HepG2 (cell line): ENCODE measurements at regions not wholly inside any gene's neighbourhood (a gene's known extent, or its start where the extent isn't known, plus 50 kb on each side); places are given as distances from the start of the nearest gene placed in this dataset.

Experiments used
- ARID2 ChIP-seq: sonication (generic); formaldehyde crosslinking; IDR thresholded peaks from 2 replicates; pipeline ENCODE4 v1.8.1; 2022; ENCODE audit warnings: mild to moderate bottlenecking, missing genetic modification reagents, borderline replicate concordance
- GABPB1 ChIP-seq: IDR thresholded peaks from 2 replicates; pipeline ENCODE4 v1.6.1; 2016; ENCODE audit warnings: mild to moderate bottlenecking, missing genetic modification reagents, moderate library complexity, missing compliant biosample characterization
- IKZF1 ChIP-seq: fragments of 450-650 bp; IDR thresholded peaks from 2 replicates; pipeline ENCODE4 v1.7.1; 2016
- NFRKB ChIP-seq: fragments of 450-650 bp; IDR thresholded peaks from 2 replicates; pipeline ENCODE4 v1.6.1; 2017
- ZNF564 ChIP-seq: sonication (generic); formaldehyde crosslinking; IDR thresholded peaks from 2 replicates; pipeline ENCODE4 v1.8.1; 2023; ENCODE audit warnings: mild to moderate bottlenecking, missing genetic modification reagents
- ZNF766 ChIP-seq: sonication (generic); formaldehyde crosslinking; IDR thresholded peaks from 2 replicates; pipeline ENCODE4 v1.5.0; 2020; ENCODE audit warnings: missing genetic modification reagents, borderline replicate concordance
- ZNF773 ChIP-seq: sonication (generic); formaldehyde crosslinking; IDR thresholded peaks from 2 replicates; pipeline ENCODE4 v1.4.0; 2020; ENCODE audit warnings: missing genetic modification reagents, borderline replicate concordance
- TF ChIP-seq, protein P1 (sequence below): sonication (generic); formaldehyde crosslinking; IDR thresholded peaks from 2 replicates; pipeline ENCODE4 v1.8.0; 2022; ENCODE audit warnings: missing genetic modification reagents, mild to moderate bottlenecking, moderate library complexity, borderline replicate concordance
- TF ChIP-seq, protein P2 (sequence below): sonication (generic); formaldehyde crosslinking; IDR thresholded peaks from 2 replicates; pipeline ENCODE4 v1.8.1; 2023; ENCODE audit warnings: mild to moderate bottlenecking, inconsistent platforms, moderate library complexity, missing genetic modification reagents, borderline replicate concordance

GRCh38 chr3:15858547-15859506 is 61.0 kb upstream of the ANKRD28 start (continued):
- TF ChIP-seq, protein P1, sequence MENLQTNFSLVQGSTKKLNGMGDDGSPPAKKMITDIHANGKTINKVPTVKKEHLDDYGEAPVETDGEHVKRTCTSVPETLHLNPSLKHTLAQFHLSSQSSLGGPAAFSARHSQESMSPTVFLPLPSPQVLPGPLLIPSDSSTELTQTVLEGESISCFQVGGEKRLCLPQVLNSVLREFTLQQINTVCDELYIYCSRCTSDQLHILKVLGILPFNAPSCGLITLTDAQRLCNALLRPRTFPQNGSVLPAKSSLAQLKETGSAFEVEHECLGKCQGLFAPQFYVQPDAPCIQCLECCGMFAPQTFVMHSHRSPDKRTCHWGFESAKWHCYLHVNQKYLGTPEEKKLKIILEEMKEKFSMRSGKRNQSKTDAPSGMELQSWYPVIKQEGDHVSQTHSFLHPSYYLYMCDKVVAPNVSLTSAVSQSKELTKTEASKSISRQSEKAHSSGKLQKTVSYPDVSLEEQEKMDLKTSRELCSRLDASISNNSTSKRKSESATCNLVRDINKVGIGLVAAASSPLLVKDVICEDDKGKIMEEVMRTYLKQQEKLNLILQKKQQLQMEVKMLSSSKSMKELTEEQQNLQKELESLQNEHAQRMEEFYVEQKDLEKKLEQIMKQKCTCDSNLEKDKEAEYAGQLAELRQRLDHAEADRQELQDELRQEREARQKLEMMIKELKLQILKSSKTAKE (CRISPR knock-in tag) = peak; percentile 90
- TF ChIP-seq ZNF564 (peak; percentile 83; the same call in 1 of the 2 replicates), ARID2 (CRISPR knock-in tag) (no peak), IKZF1 (no peak), GABPB1 (CRISPR knock-in tag) (peak; percentile 80), ZNF766 (peak; percentile 74; the same call in 1 of the 2 replicates), ZNF773 (CRISPR knock-in tag) (0 out of 2 replicates have a peak, but pooled peaks have one; percentile 23), NFRKB (no peak)
- TF ChIP-seq, protein P2, sequence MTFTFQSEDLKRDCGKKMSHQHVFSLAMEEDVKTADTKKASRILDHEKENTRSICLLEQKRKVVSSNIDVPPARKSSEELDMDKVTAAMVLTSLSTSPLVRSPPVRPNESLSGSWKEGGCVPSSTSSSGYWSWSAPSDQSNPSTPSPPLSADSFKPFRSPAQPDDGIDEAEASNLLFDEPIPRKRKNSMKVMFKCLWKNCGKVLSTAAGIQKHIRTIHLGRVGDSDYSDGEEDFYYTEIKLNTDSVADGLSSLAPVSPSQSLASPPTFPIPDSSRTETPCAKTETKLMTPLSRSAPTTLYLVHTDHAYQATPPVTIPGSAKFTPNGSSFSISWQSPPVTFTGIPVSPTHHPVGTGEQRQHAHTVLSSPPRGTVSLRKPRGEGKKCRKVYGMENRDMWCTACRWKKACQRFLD (CRISPR knock-in tag) = 0 out of 2 replicates have a peak, but pooled peaks have one; percentile 36
- TF ChIP-seq, all 625 proteins: peak for 255
